Left kidney (tissue), 1 donor: ENCODE measurements at regions not wholly inside any gene's neighbourhood (a gene's known extent, or its start where the extent isn't known, plus 50 kb on each side); places are given as distances from the start of the nearest gene placed in this dataset.

Experiments used
- DNase-seq: peaks from one replicate; pipeline ENCODE4 v3.0.0-alpha.2; 2013

- DNase-seq, result no peak
Measured at GRCh38 chr10:44053391-44053790, 331.5 kb downstream of the CXCL12 start.

GRCh38 chr10:44051584-44052385, 333.1 kb downstream of the CXCL12 start:
- DNase-seq, result no peak

- DNase-seq, result no peak
Measured at GRCh38 chr10:44051091-44051490, 333.8 kb downstream of the CXCL12 start.

- DNase-seq, result no peak
Measured at GRCh38 chr10:44049301-44050015, 335.4 kb downstream of the CXCL12 start.

- DNase-seq, result no peak
Measured at GRCh38 chr10:44047361-44047760, 337.5 kb downstream of the CXCL12 start.

- DNase-seq, result no peak
Measured at GRCh38 chr10:44046605-44047004, 338.3 kb downstream of the CXCL12 start.

GRCh38 chr10:44045020-44045419, 339.9 kb downstream of the CXCL12 start:
- no peak for DNase-seq

- DNase-seq, result no peak
Measured at GRCh38 chr10:44044549-44044948, 340.3 kb downstream of the CXCL12 start.

- no peak for DNase-seq
Measured at GRCh38 chr10:44043646-44044375, 341.1 kb downstream of the CXCL12 start.

- no peak for DNase-seq
Measured at GRCh38 chr10:44042926-44043602, 341.8 kb downstream of the CXCL12 start.

- DNase-seq, result no peak
Measured at GRCh38 chr10:44042075-44042770, 342.7 kb downstream of the CXCL12 start.

- DNase-seq, result no peak
Measured at GRCh38 chr10:44039599-44039998, 345.3 kb downstream of the CXCL12 start.

GRCh38 chr10:44036425-44036824, 348.5 kb downstream of the CXCL12 start:
- no peak for DNase-seq

- DNase-seq, result no peak
Measured at GRCh38 chr10:44035474-44036197, 349.3 kb downstream of the CXCL12 start.

- DNase-seq, result no peak
Measured at GRCh38 chr10:44034946-44035345, 350.0 kb downstream of the CXCL12 start.

GRCh38 chr10:44033008-44033407, 351.9 kb downstream of the CXCL12 start:
- DNase-seq, result no peak

GRCh38 chr10:44032216-44032615, 352.7 kb downstream of the CXCL12 start:
- no peak for DNase-seq

- DNase-seq, result no peak
Measured at GRCh38 chr10:44030738-44031137, 354.2 kb downstream of the CXCL12 start.

- no peak for DNase-seq
Measured at GRCh38 chr10:44030132-44030531, 354.8 kb downstream of the CXCL12 start.

- no peak for DNase-seq
Measured at GRCh38 chr10:44028384-44029137, 356.3 kb downstream of the CXCL12 start.
